GM21737 (cell line): ENCODE measurements at regions not wholly inside any gene's neighbourhood (a gene's known extent, or its start where the extent isn't known, plus 50 kb on each side); places are given as distances from the start of the nearest gene placed in this dataset.

Source experiments
- ATAC-seq: cut with Tn5 transposase; IDR thresholded peaks from one replicate; pipeline ENCODE4 v1.9.1; 2021; ENCODE audit warnings: mild to moderate bottlenecking, moderate library complexity; ENCODE audit not compliant: unreplicated experiment

DNA sequence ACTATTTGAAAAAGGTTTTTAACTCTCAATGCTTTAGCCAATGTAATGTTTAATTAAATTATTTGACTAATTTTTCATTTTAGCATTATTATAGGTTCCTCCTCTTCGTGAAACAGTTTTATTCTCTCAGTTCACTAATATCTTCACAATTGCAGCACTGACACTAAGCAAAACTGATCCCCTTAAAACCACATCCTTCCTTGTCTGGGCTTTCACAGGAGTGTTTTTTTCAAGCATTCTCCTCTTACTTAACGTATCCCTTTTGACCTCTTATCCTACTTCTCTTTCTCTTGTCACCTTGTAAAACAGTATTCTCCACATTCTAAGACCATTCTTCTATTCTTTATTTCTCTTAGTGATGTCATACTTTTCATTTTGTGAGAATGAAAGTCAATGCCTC lies 112.8 kb downstream of the DSC3 start:
- no peak for ATAC-seq

DNA sequence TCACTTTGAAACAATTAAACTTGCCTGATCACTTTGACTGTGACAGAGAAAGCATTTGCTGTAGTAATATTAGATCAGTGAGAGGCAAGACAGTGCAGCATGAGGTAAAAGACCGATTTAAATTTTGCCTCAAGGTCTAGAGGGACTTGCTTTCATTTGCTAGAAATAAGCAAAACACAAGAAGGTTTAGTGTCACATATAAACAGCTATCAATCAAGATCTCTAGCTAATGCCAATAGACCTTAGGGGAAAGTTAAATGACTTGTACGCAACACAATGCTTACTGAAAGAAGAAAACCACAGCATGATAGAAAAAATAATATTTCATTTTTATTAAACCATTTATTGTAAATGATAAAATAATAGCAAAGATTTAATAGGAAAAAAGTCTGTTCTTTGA lies 113.5 kb downstream of the DSC3 start:
- ATAC-seq, result no peak

GRCh38 chr18:30927517-30928075 lies 114.9 kb downstream of the DSC3 start:
- no peak for ATAC-seq

DNA sequence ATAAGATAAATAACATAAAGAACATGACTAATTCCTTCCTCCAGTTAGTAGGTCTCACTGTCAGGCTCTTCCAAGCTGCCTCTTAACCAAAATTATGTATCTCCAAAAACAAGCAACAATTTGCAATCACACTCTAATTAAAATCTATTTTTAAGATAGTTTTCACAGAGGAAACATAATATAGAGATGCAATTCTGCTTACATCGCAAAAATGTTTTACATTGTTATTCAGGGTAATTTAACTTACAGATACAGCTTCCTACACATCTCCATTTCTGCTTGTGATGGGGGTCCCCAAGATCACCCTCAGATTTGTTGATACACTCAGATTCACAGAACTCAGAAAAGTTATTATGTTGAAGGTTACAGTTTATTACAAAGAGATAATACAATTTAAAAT lies 115.5 kb downstream of the DSC3 start:
- no peak for ATAC-seq

GRCh38 chr18:30925795-30926194 lies 116.7 kb downstream of the DSC3 start:
- ATAC-seq, result no peak

DNA sequence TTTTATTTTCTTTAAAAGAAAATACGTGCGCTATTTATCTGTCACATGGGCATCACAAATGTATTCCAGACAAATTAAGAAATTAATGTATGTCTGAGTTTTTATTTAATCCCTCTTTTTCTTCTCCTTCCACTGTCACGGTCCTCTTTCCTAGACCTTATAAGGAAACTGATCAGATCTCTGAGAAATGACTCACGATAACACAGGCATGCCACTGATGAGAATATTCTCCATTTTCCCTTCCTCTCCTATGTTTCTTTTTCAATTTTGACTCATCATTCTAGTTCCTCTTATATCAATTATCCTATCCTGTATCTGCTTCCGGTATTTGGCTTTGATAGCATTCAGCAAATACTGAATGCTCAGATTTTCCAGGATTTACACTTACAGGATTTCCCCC lies 121.8 kb downstream of the DSC3 start:
- ATAC-seq, result no peak

- ATAC-seq, result no peak
These were observed 122.2 kb downstream of the DSC3 start for GRCh38 chr18:30920351-30920750.

GRCh38 chr18:30917651-30918050 lies 124.9 kb downstream of the DSC3 start:
- ATAC-seq, result no peak

DNA sequence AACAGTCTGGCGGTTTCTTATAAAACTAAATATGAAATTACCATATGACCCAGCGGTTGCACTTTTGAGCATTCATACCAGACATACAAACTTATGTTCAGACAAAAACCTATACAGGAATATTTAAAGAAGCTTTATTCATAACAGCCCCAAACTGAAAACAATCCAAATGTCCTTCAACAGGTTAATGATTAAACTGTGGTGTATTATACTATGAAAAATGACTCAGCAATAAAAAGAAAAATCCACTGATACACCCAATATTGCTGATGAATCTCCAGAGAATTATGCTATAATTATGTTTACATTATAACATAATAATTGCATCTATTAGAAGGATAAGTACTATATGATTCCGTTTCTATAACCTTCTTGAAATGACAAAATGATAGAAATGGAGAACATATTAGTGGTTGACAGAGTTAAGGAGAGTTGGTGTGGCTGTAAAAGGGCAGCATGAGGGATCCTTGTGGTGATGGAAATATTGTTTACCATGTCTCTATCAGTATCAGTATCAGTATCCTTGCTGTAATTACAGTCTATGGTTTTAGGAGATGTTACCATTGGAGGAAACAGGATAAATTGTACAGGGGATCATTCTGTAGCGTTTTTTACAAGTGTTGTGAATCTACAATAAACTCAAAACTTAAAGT lies 127.1 kb downstream of the DSC3 start:
- no peak for ATAC-seq

- no peak for ATAC-seq
These were observed 134.2 kb downstream of the DSC3 start for GRCh38 chr18:30908381-30908780.

DNA sequence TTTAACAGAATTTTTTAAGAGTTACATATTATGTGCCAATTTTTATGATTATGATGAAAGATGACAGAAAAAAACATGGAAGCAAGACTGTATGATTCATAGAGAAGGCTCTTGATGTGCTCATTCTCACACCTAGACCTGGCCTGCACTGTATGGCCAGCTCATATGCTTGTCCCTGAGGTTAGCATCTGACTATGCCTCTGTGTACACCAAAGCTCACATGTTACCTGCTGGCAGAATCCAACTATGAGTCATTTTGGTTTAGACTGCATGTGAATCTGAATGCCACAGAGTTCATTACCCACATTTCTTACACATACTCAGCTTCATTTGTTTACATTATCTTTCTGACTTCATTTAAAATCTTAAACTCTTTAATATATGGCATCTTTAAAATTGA lies 139.0 kb downstream of the DSC3 start:
- ATAC-seq, result no peak

DNA sequence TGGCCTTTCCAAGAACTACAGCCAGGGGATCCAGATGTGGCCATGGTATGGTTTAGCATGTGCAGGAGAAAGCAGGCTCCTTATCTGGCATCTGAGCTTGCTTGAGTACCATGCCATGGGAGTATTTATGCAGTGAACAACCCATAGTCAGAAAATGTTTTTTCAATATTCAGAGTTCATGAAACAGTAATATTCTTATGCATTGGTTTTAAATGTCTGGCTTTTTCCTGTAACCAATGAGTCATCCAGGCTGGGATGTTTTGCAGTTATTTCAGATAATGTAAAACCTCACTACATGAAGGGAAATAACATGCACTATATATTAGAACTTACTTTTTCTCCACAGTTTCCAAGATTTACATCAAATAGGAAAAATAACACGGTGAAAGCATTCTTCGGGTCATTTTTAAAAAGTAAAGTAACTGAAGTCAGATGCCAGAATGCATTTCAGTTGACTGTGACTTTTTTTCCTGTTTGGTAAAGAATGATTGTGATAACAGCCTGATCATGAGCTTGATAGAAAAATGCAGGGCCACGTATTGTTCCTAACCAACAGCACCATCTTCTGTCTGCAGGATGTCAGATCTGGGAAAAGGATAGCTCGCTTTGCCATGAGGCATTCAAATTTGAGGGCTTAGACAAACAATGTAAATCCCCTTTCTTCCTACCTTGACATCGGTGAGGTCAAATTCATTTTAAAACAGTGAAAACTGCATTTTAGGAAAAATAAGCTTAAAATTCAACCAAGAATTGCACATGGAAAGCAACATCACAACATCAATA lies 152.8 kb downstream of the DSC3 start:
- no peak for ATAC-seq

DNA sequence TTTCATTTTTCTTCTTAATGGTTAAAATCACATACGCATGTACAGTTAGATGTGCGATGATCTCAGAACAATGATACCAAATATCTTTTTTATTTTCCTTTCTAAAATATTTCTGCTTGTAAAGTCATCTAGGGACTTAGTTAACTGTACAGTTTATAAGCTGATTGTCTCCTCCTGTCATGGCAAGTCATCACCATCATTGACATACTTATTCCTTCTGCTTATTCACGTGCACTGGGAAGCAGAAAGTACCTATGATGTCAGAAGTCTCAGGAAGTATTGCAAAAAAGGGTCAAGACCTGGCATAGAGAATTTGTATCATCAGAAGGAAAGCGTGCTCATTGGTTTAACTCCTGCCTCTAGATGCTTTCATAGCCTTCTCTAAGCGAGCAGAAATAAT lies 154.2 kb downstream of the DSC3 start:
- ATAC-seq, result no peak

DNA sequence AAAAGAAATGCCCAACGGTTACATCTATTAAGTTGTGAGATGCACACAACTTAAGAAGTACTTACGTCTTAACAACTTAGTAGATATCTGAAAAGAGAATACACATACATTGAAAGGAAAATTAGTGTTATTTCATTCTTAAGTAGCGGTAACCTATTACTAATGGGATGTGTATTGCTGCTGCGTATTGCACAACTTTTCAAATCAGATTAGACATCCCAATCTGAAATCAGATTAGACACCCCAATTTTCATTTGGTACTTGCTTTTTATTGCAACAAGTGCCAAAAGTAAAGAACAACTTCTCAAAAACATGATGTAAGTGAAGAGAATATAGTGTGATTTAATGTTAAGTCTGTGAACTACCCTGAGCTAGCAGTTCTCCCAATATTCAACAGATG lies 155.5 kb downstream of the DSC3 start:
- no peak for ATAC-seq

DNA sequence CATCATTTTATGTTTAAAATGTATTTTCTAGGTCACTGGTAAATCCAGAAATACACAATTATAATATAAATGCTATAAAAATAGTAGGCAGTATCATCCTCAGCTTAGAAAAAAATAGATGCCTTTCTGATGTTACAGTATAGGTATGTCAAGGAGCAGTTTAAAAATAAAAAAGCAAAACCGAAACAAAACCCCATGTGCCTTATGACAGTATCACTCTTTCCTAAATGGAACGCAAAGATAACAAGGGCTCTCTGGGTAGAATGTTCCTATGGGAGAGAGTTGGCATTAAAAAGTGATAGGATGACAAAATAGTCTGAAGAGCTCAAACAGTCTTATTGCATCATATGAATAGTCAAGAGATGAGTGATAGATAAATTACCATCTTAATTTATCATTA lies 172.1 kb downstream of the DSC3 start:
- ATAC-seq, result no peak

DNA sequence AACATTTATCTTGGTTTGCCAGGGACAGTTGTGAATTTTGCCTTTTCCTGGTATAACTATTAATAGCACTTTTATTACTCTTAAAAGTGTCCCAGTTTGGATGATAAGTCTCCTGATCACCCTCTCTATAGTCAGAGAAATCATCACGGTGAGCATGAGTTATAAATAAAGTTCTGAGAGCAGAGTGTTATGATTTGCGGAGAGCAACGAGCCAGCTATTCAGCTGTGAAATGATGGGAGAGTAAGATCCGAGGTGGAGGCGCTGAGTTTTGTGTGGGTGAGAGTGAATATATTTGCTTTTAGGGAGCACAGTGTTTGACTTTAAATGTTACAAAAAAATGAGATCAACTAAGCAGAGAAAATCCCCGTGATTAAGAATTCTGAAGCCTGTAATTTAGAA lies 179.6 kb downstream of the DSC3 start:
- no peak for ATAC-seq

DNA sequence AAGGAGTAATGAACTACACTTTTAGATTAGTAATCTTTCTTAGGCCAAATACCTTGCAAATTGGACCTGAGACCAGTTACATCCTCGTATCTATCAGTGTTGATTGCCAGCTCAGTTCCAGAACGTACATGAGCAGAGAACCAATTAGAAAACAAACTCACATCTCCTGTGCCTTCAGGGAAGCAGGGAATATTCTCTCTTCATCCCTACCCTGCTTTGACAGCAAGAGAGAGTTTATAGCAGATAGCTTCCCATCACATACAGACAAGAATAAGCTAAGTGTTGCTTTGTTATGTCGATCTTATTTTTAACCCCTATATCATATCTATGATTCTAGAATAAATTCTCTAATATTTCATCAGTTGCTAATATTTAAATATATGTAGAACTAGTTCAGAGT lies 181.8 kb downstream of the DSC3 start:
- ATAC-seq, result no peak

- no peak for ATAC-seq
These were observed 183.5 kb downstream of the DSC3 start for GRCh38 chr18:30859036-30859435.

DNA sequence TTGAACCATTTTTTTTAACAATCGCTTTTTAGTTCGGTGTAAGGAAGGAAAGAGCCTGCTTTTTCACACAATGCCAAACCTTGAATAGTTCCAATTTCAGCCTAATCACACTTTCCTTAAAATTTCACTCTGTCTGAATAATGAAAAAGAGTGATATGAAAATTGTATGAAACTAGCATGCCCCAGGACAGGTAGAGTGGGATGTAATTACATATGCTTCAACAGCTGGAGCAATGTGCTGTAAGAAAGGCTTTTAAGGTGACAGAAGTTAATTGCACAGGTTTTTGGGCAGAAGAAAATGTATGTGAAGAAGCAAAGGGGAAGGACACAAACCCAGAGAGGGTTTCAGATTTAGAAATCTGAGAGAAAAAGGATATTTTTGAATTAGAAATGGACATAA lies 184.0 kb downstream of the DSC3 start:
- no peak for ATAC-seq

GRCh38 chr18:30855762-30856161 lies 186.8 kb downstream of the DSC3 start:
- no peak for ATAC-seq

GRCh38 chr18:30852980-30853379 lies 189.6 kb downstream of the DSC3 start:
- no peak for ATAC-seq

DNA sequence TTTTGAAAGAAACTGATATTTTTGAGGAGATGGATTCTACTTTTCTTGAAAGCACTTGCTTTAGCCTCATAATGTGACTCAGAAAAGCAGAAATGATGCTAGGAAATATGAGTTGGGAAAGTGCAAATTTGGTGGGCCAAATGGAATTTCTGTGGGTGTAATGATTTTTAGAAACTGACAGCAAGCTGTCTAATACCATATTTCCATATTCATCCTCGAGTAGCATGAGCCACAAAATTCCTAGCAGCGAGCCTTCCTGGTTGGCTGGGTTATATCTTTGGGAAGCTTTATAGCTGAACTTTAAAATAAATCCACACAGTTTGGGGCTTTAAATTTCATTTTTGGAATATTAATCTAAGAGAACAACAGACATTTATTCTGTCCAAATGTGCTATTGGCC lies 190.0 kb downstream of the DSC3 start:
- ATAC-seq, result no peak
